ENCODE measurements at regions not wholly inside any gene's neighbourhood (a gene's known extent, or its start where the extent isn't known, plus 50 kb on each side); places are given as distances from the start of the nearest gene placed in this dataset.

DNA sequence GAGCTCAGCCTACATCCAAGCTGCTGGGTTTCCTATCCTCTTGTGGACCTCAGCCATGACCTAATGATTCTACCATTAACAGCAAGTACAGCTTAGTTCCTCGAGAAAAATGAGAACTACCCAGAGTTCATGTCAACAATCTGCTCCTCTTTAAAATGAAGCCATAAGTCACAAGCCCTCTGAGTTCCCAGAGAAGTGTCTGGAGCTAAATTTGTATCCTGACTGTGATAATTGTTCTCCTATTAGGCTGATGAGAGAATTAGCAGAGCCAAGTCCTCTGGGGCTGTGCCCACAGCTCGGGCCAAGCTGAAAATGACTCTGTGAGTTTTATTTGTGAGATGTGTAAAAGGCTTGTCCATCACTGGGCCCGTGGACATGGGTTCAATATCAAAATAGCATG, 145.1 kb upstream of the SMIM23 start:
- TF ChIP-seq, protein P1, sequence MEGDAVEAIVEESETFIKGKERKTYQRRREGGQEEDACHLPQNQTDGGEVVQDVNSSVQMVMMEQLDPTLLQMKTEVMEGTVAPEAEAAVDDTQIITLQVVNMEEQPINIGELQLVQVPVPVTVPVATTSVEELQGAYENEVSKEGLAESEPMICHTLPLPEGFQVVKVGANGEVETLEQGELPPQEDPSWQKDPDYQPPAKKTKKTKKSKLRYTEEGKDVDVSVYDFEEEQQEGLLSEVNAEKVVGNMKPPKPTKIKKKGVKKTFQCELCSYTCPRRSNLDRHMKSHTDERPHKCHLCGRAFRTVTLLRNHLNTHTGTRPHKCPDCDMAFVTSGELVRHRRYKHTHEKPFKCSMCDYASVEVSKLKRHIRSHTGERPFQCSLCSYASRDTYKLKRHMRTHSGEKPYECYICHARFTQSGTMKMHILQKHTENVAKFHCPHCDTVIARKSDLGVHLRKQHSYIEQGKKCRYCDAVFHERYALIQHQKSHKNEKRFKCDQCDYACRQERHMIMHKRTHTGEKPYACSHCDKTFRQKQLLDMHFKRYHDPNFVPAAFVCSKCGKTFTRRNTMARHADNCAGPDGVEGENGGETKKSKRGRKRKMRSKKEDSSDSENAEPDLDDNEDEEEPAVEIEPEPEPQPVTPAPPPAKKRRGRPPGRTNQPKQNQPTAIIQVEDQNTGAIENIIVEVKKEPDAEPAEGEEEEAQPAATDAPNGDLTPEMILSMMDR (conservative IDR thresholded peaks at IDR 0.05; ENCODE audit: low read depth, low read length) = no peak
- Histone ChIP-seq H3K4me3 (IDR thresholded peaks at IDR 0.05; ENCODE audit: insufficient read depth, low read depth, low read length) (no peak overlapping the region), H4K20me1 (ENCODE audit: insufficient read depth) (no peaks in the 10 kb centered on the region), H3K27me3 (ENCODE audit: insufficient read depth, low read depth) (no peaks in the 10 kb centered on the region; the same call in 1 of the 2 replicates), H3K36me3 (ENCODE audit: insufficient read depth) (no peaks in the 10 kb centered on the region), H3K4me2 (no peak overlapping the region), H3K9ac (no peak overlapping the region), H2AFZ (ENCODE audit: low read depth) (no peak overlapping the region), H3K4me1 (ENCODE audit: low read depth, poor library complexity, severe bottlenecking) (no peaks in the 10 kb centered on the region), H3K27ac (no peak overlapping the region), H3K79me2 (ENCODE audit: insufficient read depth, low read depth) (no peaks in the 10 kb centered on the region)

DNA sequence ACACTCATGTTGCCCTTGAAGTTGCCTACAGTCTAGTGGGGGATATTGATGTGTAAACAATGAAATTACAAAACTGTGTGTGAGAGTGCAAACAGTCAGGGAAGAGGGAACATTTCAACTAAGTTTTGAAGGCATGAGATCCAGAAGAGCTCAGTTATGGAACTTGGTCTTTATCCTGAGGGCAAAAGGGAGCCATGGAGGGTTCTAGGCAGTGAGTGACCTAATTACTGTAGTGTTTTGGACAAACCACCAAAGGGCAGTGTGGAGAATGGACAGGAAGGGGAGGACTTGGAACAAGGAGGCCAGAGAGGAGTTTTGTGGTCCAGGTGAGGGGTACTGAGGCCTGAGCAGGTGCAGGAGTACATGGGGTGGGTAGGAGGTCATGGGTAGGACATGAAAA, 143.7 kb upstream of the SMIM23 start:
- no peak overlapping the region for H3K4me2 ChIP-seq
- TF ChIP-seq, protein P1 (conservative IDR thresholded peaks at IDR 0.05; ENCODE audit: low read depth, low read length) = no peak
- H2AFZ ChIP-seq (ENCODE audit: low read depth) = no peak overlapping the region
- H4K20me1 ChIP-seq (ENCODE audit: insufficient read depth) = no peaks in the 10 kb centered on the region
- no peak overlapping the region for H3K9ac ChIP-seq
- H3K36me3 ChIP-seq (ENCODE audit: insufficient read depth) = no peaks in the 10 kb centered on the region
- no peaks in the 10 kb centered on the region for H3K27me3 ChIP-seq (ENCODE audit: insufficient read depth, low read depth)
- no peak overlapping the region for H3K4me3 ChIP-seq (IDR thresholded peaks at IDR 0.05; ENCODE audit: insufficient read depth, low read depth, low read length)
- no peak overlapping the region for H3K27ac ChIP-seq
- no peaks in the 10 kb centered on the region for H3K79me2 ChIP-seq (ENCODE audit: insufficient read depth, low read depth)
- no peaks in the 10 kb centered on the region for H3K4me1 ChIP-seq (ENCODE audit: low read depth, poor library complexity, severe bottlenecking)

DNA sequence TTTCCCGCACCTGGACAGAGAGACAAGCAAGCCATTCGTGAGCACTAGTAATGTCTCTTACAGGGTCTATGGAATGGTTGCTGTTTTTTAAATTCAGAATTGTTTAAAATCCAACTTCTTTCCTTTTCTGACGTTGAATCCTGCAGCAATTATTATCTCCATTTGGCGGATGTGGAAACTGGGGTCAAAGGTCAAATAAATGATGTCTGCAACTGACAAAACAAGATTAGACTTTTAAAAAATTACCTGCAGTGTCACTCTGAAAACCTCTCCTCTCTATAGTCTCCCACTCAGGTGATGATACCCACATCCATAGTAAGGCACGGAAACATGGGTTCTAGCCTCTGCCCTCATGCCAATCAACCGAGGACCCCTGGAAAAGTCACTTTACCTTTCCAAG, 142.7 kb upstream of the SMIM23 start:
- Histone ChIP-seq H3K27me3 (ENCODE audit: insufficient read depth, low read depth) (no peaks in the 10 kb centered on the region), H3K36me3 (ENCODE audit: insufficient read depth) (no peaks in the 10 kb centered on the region), H3K79me2 (ENCODE audit: insufficient read depth, low read depth) (no peaks in the 10 kb centered on the region), H3K9ac (no peak overlapping the region), H3K4me2 (no peak overlapping the region), H3K27ac (no peak overlapping the region), H2AFZ (ENCODE audit: low read depth) (no peak overlapping the region), H3K4me3 (IDR thresholded peaks at IDR 0.05; ENCODE audit: insufficient read depth, low read depth, low read length) (no peak overlapping the region), H4K20me1 (ENCODE audit: insufficient read depth) (no peaks in the 10 kb centered on the region), H3K4me1 (ENCODE audit: low read depth, poor library complexity, severe bottlenecking) (no peaks in the 10 kb centered on the region)
- TF ChIP-seq, protein P1 (conservative IDR thresholded peaks at IDR 0.05; ENCODE audit: low read depth, low read length) = no peak

DNA sequence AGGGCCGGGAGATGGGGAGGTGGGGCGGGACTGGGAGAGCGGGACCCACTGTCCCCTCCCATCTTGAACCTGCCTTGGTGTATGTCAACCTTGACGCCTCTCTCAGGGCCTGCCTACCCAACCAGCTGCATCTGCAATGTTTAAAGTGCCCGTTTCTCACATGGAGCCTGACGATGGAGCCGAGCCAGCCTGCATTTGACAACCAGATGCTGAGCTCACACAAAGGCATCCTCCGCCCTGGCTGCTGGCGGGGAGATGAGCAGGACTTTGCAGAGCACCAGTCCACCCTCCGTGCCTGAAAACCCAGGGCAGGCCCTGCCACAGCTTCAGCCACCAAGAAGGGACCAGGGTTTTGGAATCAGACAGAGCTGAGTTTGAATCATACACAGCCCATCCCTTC, 141.1 kb upstream of the SMIM23 start:
- Histone ChIP-seq H3K4me3 (IDR thresholded peaks at IDR 0.05; ENCODE audit: insufficient read depth, low read depth, low read length) (no peak overlapping the region), H3K36me3 (ENCODE audit: insufficient read depth) (no peaks in the 10 kb centered on the region), H3K4me1 (ENCODE audit: low read depth, poor library complexity, severe bottlenecking) (no peaks in the 10 kb centered on the region), H3K27ac (no peak overlapping the region), H4K20me1 (ENCODE audit: insufficient read depth) (no peaks in the 10 kb centered on the region), H3K4me2 (no peak overlapping the region), H3K27me3 (ENCODE audit: insufficient read depth, low read depth) (no peaks in the 10 kb centered on the region), H2AFZ (ENCODE audit: low read depth) (no peak overlapping the region), H3K79me2 (ENCODE audit: insufficient read depth, low read depth) (no peaks in the 10 kb centered on the region), H3K9ac (no peak overlapping the region)
- TF ChIP-seq, protein P1 (conservative IDR thresholded peaks at IDR 0.05; ENCODE audit: low read depth, low read length) = no peak

Measured in KMS-11 (cell line).